GM12878 (cell line): ENCODE measurements at regions not wholly inside any gene's neighbourhood (a gene's known extent, or its start where the extent isn't known, plus 50 kb on each side); places are given as distances from the start of the nearest gene placed in this dataset.

ENCODE experiments used
- ATAC-seq: fragments of 200-7000 bp; cut with Tn5 transposase; 3 replicates; pipeline ENCODE4 v1.9.1; 2020; ENCODE audit warnings: mild to moderate bottlenecking, moderate library complexity
- BruUV-seq: library from RNA; stranded (reverse); fragments of 400-500 nt; replicated peaks from 2 replicates; lab custom pipeline; 2021; lab: Mats Ljungman, UMichigan
- CTCF ChIA-PET: fragments of 300-600 bp; sonication (Branson Sonifier 250); formaldehyde crosslinking; extraction: SDS; loops from one replicate; lab custom pipeline; 2021; ENCODE audit warnings: inconsistent platforms; lab: Yijun Ruan, JAX
- POLR2A ChIA-PET: fragments of 350-600 bp; formaldehyde crosslinking; extraction: SDS; loops from one replicate; lab custom pipeline; 2021; ENCODE audit warnings: inconsistent platforms; lab: Charles Lee
- RAD21 ChIA-PET: fragments of 300-600 bp; sonication (Branson Sonifier 250); formaldehyde crosslinking; loops from one replicate; lab custom pipeline; 2023; ENCODE audit warnings: antibody characterized with exemption; ENCODE audit not compliant: unreplicated experiment; lab: Charles Lee
- SMC1A ChIA-PET: fragments of 300-600 bp; sonication (Branson Sonifier 250); formaldehyde crosslinking; loops from one replicate; lab custom pipeline; 2023; ENCODE audit not compliant: unreplicated experiment, uncharacterized antibody; lab: Charles Lee
- DNase-seq: peaks from one replicate; pipeline ENCODE4 v3.0.0-alpha.2; 2011; ENCODE audit warnings: low read depth, low spot score
- FAIRE-seq: peaks from 3 replicates; lab custom pipeline; 2011; peaks lifted over from hg19 to GRCh38; lab: Jason Lieb, UNC
- H2AFZ ChIP-seq: 2 replicates; pipeline ENCODE4 v1.6.0; 2011; ENCODE audit warnings: low read depth, low read length, control low read depth; ENCODE audit not compliant: control insufficient read depth
- H3K27ac ChIP-seq: 2 replicates; pipeline ENCODE4 v1.5.1; 2011; ENCODE audit warnings: control low read depth; ENCODE audit not compliant: control insufficient read depth, insufficient read depth
- H3K27me3 ChIP-seq, 2 experiments: replicated peaks in 1 of 2; 2 replicates each; pipeline versions ENCODE4 v1.6.0 to v1.6.1; 2011; ENCODE audit warnings: low read length in 1 of 2; ENCODE audit not compliant: control insufficient read depth in 2 of 2, insufficient read depth in 2 of 2
- H3K36me3 ChIP-seq, 2 experiments: 2 replicates each; pipeline ENCODE4 v1.5.1; 2011; ENCODE audit warnings: low read length in 1 of 2; ENCODE audit not compliant: control insufficient read depth in 2 of 2, insufficient read depth in 2 of 2
- H3K4me1 ChIP-seq: 2 replicates; pipeline ENCODE4 v1.6.1; 2011; ENCODE audit warnings: mild to moderate bottlenecking, low read length, moderate library complexity, mixed read lengths; ENCODE audit not compliant: control insufficient read depth, insufficient read depth
- H3K4me2 ChIP-seq: 2 replicates; pipeline ENCODE4 v1.6.0; 2011; ENCODE audit warnings: control low read depth; ENCODE audit not compliant: control insufficient read depth, insufficient read depth
- H3K4me3 ChIP-seq: fragments of 200-600 bp; sonication (generic); 2 replicates; pipeline ENCODE4 v1.5.1; 2016
- H3K79me2 ChIP-seq: 2 replicates; pipeline ENCODE4 v1.6.0; 2011; ENCODE audit warnings: low read length; ENCODE audit not compliant: control insufficient read depth, insufficient read depth
- H3K9ac ChIP-seq: 2 replicates; pipeline ENCODE4 v1.8.0; 2011; ENCODE audit warnings: low read length, control low read depth, mixed read lengths; ENCODE audit not compliant: control insufficient read depth, insufficient read depth
- H3K9me3 ChIP-seq: replicated peaks from 3 replicates; pipeline ENCODE4 v1.5.1; 2011; ENCODE audit warnings: mild to moderate bottlenecking, low read length; ENCODE audit not compliant: control insufficient read depth, insufficient read depth
- H4K20me1 ChIP-seq: 2 replicates; pipeline ENCODE4 v1.6.0; 2011; ENCODE audit not compliant: control insufficient read depth, insufficient read depth
- ASH2L ChIP-seq: fragments of 300-600, 200-600 bp; sonication (generic); IDR thresholded peaks from 2 replicates; pipeline ENCODE4 v1.6.1; 2017; ENCODE audit warnings: low read depth, mild to moderate bottlenecking, borderline replicate concordance
- BHLHE40 ChIP-seq, 2 experiments: fragments of 450-650 bp in 1 of 2; IDR thresholded peaks; 2 replicates each; pipeline ENCODE4 v1.6.1; 2011 to 2017; ENCODE audit warnings: low read depth in 2 of 2, borderline replicate concordance in 1 of 2, improper control_type of control experiment in 1 of 2, low read length in 1 of 2, mild to moderate bottlenecking in 1 of 2
- CHD2 ChIP-seq: IDR thresholded peaks from 2 replicates; pipeline ENCODE4 v1.6.1; 2011; ENCODE audit warnings: low read depth, low read length, improper control_type of control experiment, borderline replicate concordance
- E2F8 ChIP-seq: fragments of 450-650 bp; IDR thresholded peaks from 2 replicates; pipeline ENCODE4 v1.6.1; 2018; ENCODE audit warnings: mild to moderate bottlenecking, low read depth, moderate library complexity; ENCODE audit not compliant: partially characterized antibody
- EGR1 ChIP-seq, 2 experiments: IDR thresholded peaks; 1 replicate in 1 of 2; 2 replicates in 1 of 2; pipeline ENCODE4 v1.6.1; 2011 to 2012; ENCODE audit warnings: low read depth in 2 of 2, low read length in 2 of 2, borderline replicate concordance in 1 of 2, mild to moderate bottlenecking in 1 of 2, moderate library complexity in 1 of 2
- FOXK2 ChIP-seq: fragments of 450-650 bp; IDR thresholded peaks from 2 replicates; pipeline ENCODE4 v1.6.1; 2017; ENCODE audit warnings: mild to moderate bottlenecking, moderate library complexity
- GABPA ChIP-seq: IDR thresholded peaks from 2 replicates; pipeline ENCODE4 v1.6.1; 2014; ENCODE audit warnings: antibody characterized with exemption, low read depth, mild to moderate bottlenecking, inconsistent platforms
- HDAC6 ChIP-seq: fragments of 200-600 bp; sonication (generic); IDR thresholded peaks from one replicate; pipeline ENCODE4 v1.8.0; 2017; ENCODE audit warnings: antibody characterized with exemption; ENCODE audit not compliant: unreplicated experiment
- JUNB ChIP-seq: IDR thresholded peaks from 2 replicates; pipeline ENCODE4 v1.6.1; 2016; ENCODE audit warnings: antibody characterized with exemption, mild to moderate bottlenecking
- JUND ChIP-seq: IDR thresholded peaks from 2 replicates; pipeline ENCODE4 v1.6.1; 2012; ENCODE audit warnings: low read depth, mild to moderate bottlenecking, low read length, improper control_type of control experiment, moderate library complexity
- MEF2A ChIP-seq: IDR thresholded peaks from 2 replicates; pipeline ENCODE4 v1.6.1; 2011; ENCODE audit warnings: low read depth, mild to moderate bottlenecking, low read length, moderate library complexity; ENCODE audit not compliant: insufficient read depth
- MYB ChIP-seq: fragments of 150-350 bp; IDR thresholded peaks from 2 replicates; pipeline ENCODE4 v1.6.1; 2014; ENCODE audit warnings: mild to moderate bottlenecking, low read depth, low read length, borderline replicate concordance
- PAX5 ChIP-seq: IDR thresholded peaks from 2 replicates; pipeline ENCODE4 v1.6.1; 2011; ENCODE audit warnings: low read depth, low read length, borderline replicate concordance
- PML ChIP-seq: IDR thresholded peaks from 2 replicates; pipeline ENCODE4 v1.6.1; 2012; ENCODE audit warnings: low read length, inconsistent platforms
- RCOR1 ChIP-seq: conservative IDR thresholded peaks from 2 replicates; pipeline ENCODE4 v1.6.1; 2012; ENCODE audit warnings: low read depth, low read length, improper control_type of control experiment
- RUNX3 ChIP-seq: IDR thresholded peaks from 2 replicates; pipeline ENCODE4 v1.6.1; 2012; ENCODE audit warnings: low read length, inconsistent platforms
- ZBTB40 ChIP-seq: fragments of 450-650 bp; IDR thresholded peaks from 2 replicates; pipeline ENCODE4 v1.6.1; 2016; ENCODE audit warnings: mild to moderate bottlenecking, moderate library complexity, borderline replicate concordance
- ZNF207 ChIP-seq: fragments of 450-650 bp; IDR thresholded peaks from 2 replicates; pipeline ENCODE4 v1.6.1; 2014; ENCODE audit warnings: antibody characterized with exemption, mild to moderate bottlenecking, borderline replicate concordance
- ZNF384 ChIP-seq: IDR thresholded peaks from 2 replicates; pipeline ENCODE4 v1.6.1; 2012; ENCODE audit warnings: low read depth, mild to moderate bottlenecking, low read length, improper control_type of control experiment, borderline replicate concordance
- ZZZ3 ChIP-seq: IDR thresholded peaks from 2 replicates; pipeline ENCODE4 v1.6.1; 2011; ENCODE audit warnings: low read depth; ENCODE audit not compliant: control insufficient read depth, insufficient read length
- WGBS: methylation state at CpG from one replicate; pipeline ENCODE4 v1.1.6; 2016; ENCODE audit warnings: low lambda C conversion rate; ENCODE audit not compliant: insufficient replicate concordance, insufficient coverage; ENCODE audit errors: missing lambda C conversion rate; 5-methylcytosine and 5-hydroxymethylcytosine counted together
- in situ Hi-C: fragments of 300-500 bp; cut with MboI; formaldehyde crosslinking; loops from 9 replicates; pipeline ENCODE4 v1.14.3; 2018; ENCODE audit warnings: mixed read lengths
- intact Hi-C: fragments of 100-400 bp; cut with micrococcal nuclease; formaldehyde crosslinking; loops from one replicate; pipeline ENCODE4 v1.14.2; 2022; ENCODE audit not compliant: unreplicated experiment

GRCh38 chr2:104340162-104340561 is 513.8 kb upstream of the POU3F3 start:
- TF ChIP-seq PAX5 (no peak), JUNB (no peak), ZZZ3 (no peak), ZNF207 (no peak), CHD2 (no peak), JUND (no peak), ZBTB40 (no peak), BHLHE40 (IDR thresholded peaks at IDR 0.05; ENCODE audit: borderline replicate concordance in 1 of 2, low read depth in 2 of 2, low read length in 1 of 2) (no peak), GABPA (no peak), RCOR1 (no peak), RUNX3 (no peak), EGR1 (IDR thresholded peaks at IDR 0.05; ENCODE audit: borderline replicate concordance in 1 of 2, low read depth in 2 of 2, low read length in 2 of 2) (no peak), MYB (no peak), FOXK2 (no peak), HDAC6 (no peak), MEF2A (no peak), ZNF384 (no peak), E2F8 (no peak), ASH2L (no peak), PML (no peak)
- SMC1A ChIA-PET, result no interaction called here
- POLR2A ChIA-PET, result no interaction called here
- ATAC-seq, result no peak
- RAD21 ChIA-PET, result no interaction called here
- H3K27me3 ChIP-seq, result no peaks in the 10 kb centered on the region
- no peak overlapping the region for H3K27ac ChIP-seq
- H2AFZ ChIP-seq, result no peak overlapping the region
- in situ Hi-C loops (no loop called here), intact Hi-C loops (loop anchor here (1.0 kb wide), 1 partner anchor 27 kb away; no protein-coding TSS in a partner anchor)
- H3K4me3 ChIP-seq, result no peak overlapping the region
- CTCF ChIA-PET, result no interaction called here
- no peak overlapping the region for H3K9ac ChIP-seq
- WGBS, result 59% methylated on average over 4 of the region's 4 CpGs
- no peaks in the 10 kb centered on the region for H3K9me3 ChIP-seq
- no peaks in the 10 kb centered on the region for H3K4me1 ChIP-seq
- no peaks in the 10 kb centered on the region for H4K20me1 ChIP-seq
- BruUV-seq, result no TSS peak
- no peaks in the 10 kb centered on the region for H3K79me2 ChIP-seq
- no peak overlapping the region for H3K4me2 ChIP-seq
- no peak for DNase-seq
- no peaks in the 10 kb centered on the region for H3K36me3 ChIP-seq
- FAIRE-seq, result no peak
